Activated B cell treated with CpG ODN at 0.5 μM for 24 hours (primary cell): ENCODE measurements at regions not wholly inside any gene's neighbourhood (a gene's known extent, or its start where the extent isn't known, plus 50 kb on each side); places are given as distances from the start of the nearest gene placed in this dataset.

ENCODE experiments used
- ATAC-seq: fragments of 200-7000 bp; cut with Tn5 transposase; one replicate; pipeline ENCODE4 v1.10.0; 2021; ENCODE audit warnings: low read depth, mild to moderate bottlenecking, moderate library complexity
- CTCF ChIA-PET: fragments of 350-600 bp; sonication (Branson Sonifier 250); formaldehyde crosslinking; loops from one replicate; lab custom pipeline; 2021; ENCODE audit warnings: antibody characterized with exemption; lab: Charles Lee
- POLR2A ChIA-PET: fragments of 350-600 bp; sonication (Branson Sonifier 250); formaldehyde crosslinking; loops from one replicate; lab custom pipeline; 2021; ENCODE audit warnings: antibody characterized with exemption; lab: Charles Lee
- DNase-seq: peaks from one replicate; pipeline ENCODE4 v3.0.0; 2022
- H3K27ac Mint-ChIP-seq: one replicate; pipeline ENCODE4 v1.8.0; 2020; ENCODE audit warnings: mixed read lengths
- H3K27me3 Mint-ChIP-seq: one replicate; pipeline ENCODE4 v1.8.0; 2021; ENCODE audit warnings: mixed read lengths
- H3K36me3 Mint-ChIP-seq: one replicate; pipeline ENCODE4 v1.8.0; 2021; ENCODE audit warnings: low read depth, mixed read lengths
- H3K4me1 Mint-ChIP-seq: one replicate; pipeline ENCODE4 v1.8.0; 2021; ENCODE audit warnings: mixed read lengths
- H3K4me3 Mint-ChIP-seq: one replicate; pipeline ENCODE4 v1.8.0; 2020; ENCODE audit warnings: mild to moderate bottlenecking, mixed read lengths
- H3K9me3 Mint-ChIP-seq: one replicate; pipeline ENCODE4 v1.8.0; 2020; ENCODE audit warnings: mixed read lengths
- CTCF ChIP-seq: fragments of 200-600 bp; IDR thresholded peaks from one replicate; pipeline ENCODE4 v1.8.0; 2022; ENCODE audit warnings: antibody characterized with exemption, mild to moderate bottlenecking
- intact Hi-C: fragments of 100-400 bp; cut with micrococcal nuclease; formaldehyde crosslinking; loops from one replicate; pipeline ENCODE4 v1.15.1; 2024

- no peaks in the 10 kb centered on the region for H3K27me3 Mint-ChIP-seq
- no peaks in the 10 kb centered on the region for H3K4me1 Mint-ChIP-seq
- ATAC-seq (no peak), DNase-seq (no peak)
- ChIA-PET POLR2A (no interaction called here), CTCF (no interaction called here)
- no peak overlapping the region for H3K4me3 Mint-ChIP-seq
- no peak for TF ChIP-seq CTCF
- H3K9me3 Mint-ChIP-seq = peaks cover 12% of the 10 kb centered on the region
- no peak overlapping the region for H3K27ac Mint-ChIP-seq
- H3K36me3 Mint-ChIP-seq = no peaks in the 10 kb centered on the region
- intact Hi-C loops = no loop called here
These were observed 405.2 kb downstream of the INSC start for GRCh38 chr11:15519911-15520310.

- DNase-seq = no peak
- Mint-ChIP-seq H3K27ac (no peak overlapping the region), H3K36me3 (no peaks in the 10 kb centered on the region), H3K4me3 (no peak overlapping the region), H3K9me3 (peaks cover 19% of the 10 kb centered on the region), H3K4me1 (no peaks in the 10 kb centered on the region), H3K27me3 (no peaks in the 10 kb centered on the region)
- POLR2A ChIA-PET = no interaction called here
- intact Hi-C loops = no loop called here
- CTCF ChIA-PET = no interaction called here
- ATAC-seq = no peak
- TF ChIP-seq CTCF = no peak
These were observed 408.8 kb downstream of the INSC start for GRCh38 chr11:15523543-15523942.

DNA sequence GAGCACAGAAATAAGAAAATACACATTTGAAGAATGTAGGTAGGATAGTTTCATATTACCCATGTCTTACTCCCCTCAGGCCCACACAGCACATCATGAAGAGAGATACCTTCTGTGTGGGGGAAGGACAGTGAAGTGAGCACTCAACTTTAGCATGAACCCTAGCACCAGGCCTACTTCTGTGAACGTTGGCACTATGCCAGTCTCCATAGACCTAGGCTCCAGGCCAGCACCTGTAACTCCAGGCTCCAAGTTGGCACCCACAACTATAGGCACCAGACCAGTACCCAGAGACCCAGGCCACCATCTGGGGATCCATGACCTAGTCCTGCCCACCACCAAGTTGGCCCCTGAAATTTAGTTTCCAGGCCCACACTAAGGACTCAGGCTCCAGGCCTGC is 410.9 kb downstream of the INSC start:
- Mint-ChIP-seq H3K4me1 (no peaks in the 10 kb centered on the region), H3K4me3 (no peak overlapping the region), H3K36me3 (no peaks in the 10 kb centered on the region), H3K9me3 (peaks cover 15% of the 10 kb centered on the region), H3K27me3 (no peaks in the 10 kb centered on the region), H3K27ac (no peak overlapping the region)
- DNase-seq = no peak
- ChIA-PET POLR2A (no interaction called here), CTCF (no interaction called here)
- no peak for ATAC-seq
- intact Hi-C loops = no loop called here
- TF ChIP-seq CTCF = no peak

GRCh38 chr11:15526032-15526431 is 411.3 kb downstream of the INSC start:
- DNase-seq = no peak
- ChIA-PET CTCF (no interaction called here), POLR2A (no interaction called here)
- no peaks in the 10 kb centered on the region for H3K36me3 Mint-ChIP-seq
- H3K27me3 Mint-ChIP-seq = no peaks in the 10 kb centered on the region
- TF ChIP-seq CTCF = no peak
- H3K27ac Mint-ChIP-seq = no peak overlapping the region
- H3K4me3 Mint-ChIP-seq = no peak overlapping the region
- intact Hi-C loops = no loop called here
- ATAC-seq = no peak
- peaks cover 15% of the 10 kb centered on the region for H3K9me3 Mint-ChIP-seq
- H3K4me1 Mint-ChIP-seq = no peaks in the 10 kb centered on the region

- ATAC-seq (no peak), DNase-seq (no peak)
- no peak for TF ChIP-seq CTCF
- no peaks in the 10 kb centered on the region for H3K4me1 Mint-ChIP-seq
- H3K27ac Mint-ChIP-seq = no peak overlapping the region
- ChIA-PET CTCF (no interaction called here), POLR2A (no interaction called here)
- intact Hi-C loops = no loop called here
- peaks cover 15% of the 10 kb centered on the region for H3K9me3 Mint-ChIP-seq
- H3K36me3 Mint-ChIP-seq = no peaks in the 10 kb centered on the region
- no peaks in the 10 kb centered on the region for H3K27me3 Mint-ChIP-seq
- no peak overlapping the region for H3K4me3 Mint-ChIP-seq
These were observed 412.2 kb downstream of the INSC start for GRCh38 chr11:15526859-15527450.
